GM06990 (cell line): ENCODE measurements at regions not wholly inside any gene's neighbourhood (a gene's known extent, or its start where the extent isn't known, plus 50 kb on each side); places are given as distances from the start of the nearest gene placed in this dataset.

ENCODE experiments used
- DNase-seq: peaks from one replicate; pipeline ENCODE4 v3.0.0-alpha.2; 2011; ENCODE audit not compliant: insufficient read length; ENCODE audit errors: extremely low read depth
- H3K27me3 ChIP-seq: replicated peaks from 2 replicates; pipeline ENCODE4 v1.6.0; 2011; ENCODE audit warnings: low read length; ENCODE audit not compliant: control insufficient read depth, insufficient read depth
- H3K36me3 ChIP-seq: 2 replicates; pipeline ENCODE4 v1.5.1; 2011; ENCODE audit warnings: low read length; ENCODE audit not compliant: control insufficient read depth, insufficient read depth
- H3K4me3 ChIP-seq: replicated peaks from 2 replicates; pipeline ENCODE4 v1.5.1; 2011; ENCODE audit warnings: low read depth, mild to moderate bottlenecking, control low read depth, low read length
- CTCF ChIP-seq: IDR thresholded peaks from 2 replicates; pipeline ENCODE4 v1.5.1; 2011; ENCODE audit warnings: low read length, control low read depth, mild to moderate bottlenecking, inconsistent platforms; ENCODE audit not compliant: insufficient read depth, poor library complexity, severe bottlenecking

GRCh38 chr10:10500937-10501336 lies 516.7 kb upstream of the CELF2 start:
- DNase-seq: no peak
- Histone ChIP-seq H3K4me3 (no peak overlapping the region), H3K36me3 (no peaks in the 10 kb centered on the region), H3K27me3 (no peaks in the 10 kb centered on the region)
- no peak for TF ChIP-seq CTCF

- DNase-seq: no peak
- Histone ChIP-seq H3K4me3 (no peak overlapping the region), H3K36me3 (no peaks in the 10 kb centered on the region), H3K27me3 (no peaks in the 10 kb centered on the region)
- no peak for TF ChIP-seq CTCF
Measured at GRCh38 chr10:10503772-10504171, 513.9 kb upstream of the CELF2 start.

- Histone ChIP-seq H3K4me3 (no peak overlapping the region), H3K36me3 (no peaks in the 10 kb centered on the region), H3K27me3 (no peaks in the 10 kb centered on the region)
- no peak for TF ChIP-seq CTCF
- DNase-seq: no peak
Measured at GRCh38 chr10:10508211-10508610, 509.5 kb upstream of the CELF2 start.

- no peaks in the 10 kb centered on the region for H3K27me3 ChIP-seq
- no peaks in the 10 kb centered on the region for H3K36me3 ChIP-seq
- no peak for DNase-seq
- no peak overlapping the region for H3K4me3 ChIP-seq
- no peak for TF ChIP-seq CTCF
Measured at GRCh38 chr10:10510179-10510578, 507.5 kb upstream of the CELF2 start.

- TF ChIP-seq CTCF: no peak
- no peak for DNase-seq
- Histone ChIP-seq H3K36me3 (no peaks in the 10 kb centered on the region), H3K4me3 (no peak overlapping the region), H3K27me3 (no peaks in the 10 kb centered on the region)
Measured at GRCh38 chr10:10513067-10513466, 504.6 kb upstream of the CELF2 start.

- no peak for DNase-seq
- no peaks in the 10 kb centered on the region for H3K36me3 ChIP-seq
- H3K27me3 ChIP-seq: no peaks in the 10 kb centered on the region
- no peak overlapping the region for H3K4me3 ChIP-seq
- TF ChIP-seq CTCF: no peak
Measured at GRCh38 chr10:10513898-10514297, 503.8 kb upstream of the CELF2 start.
